OCI-LY3 (cell line): ENCODE measurements at regions not wholly inside any gene's neighbourhood (a gene's known extent, or its start where the extent isn't known, plus 50 kb on each side); places are given as distances from the start of the nearest gene placed in this dataset.

Experiments
- H2AFZ ChIP-seq: fragments of 200-600, 300-600 bp; shearing (Covaris generic); 2 replicates; pipeline ENCODE4 v1.6.0; 2014; ENCODE audit warnings: antibody characterized with exemption, low read depth, low read length
- H3K27ac ChIP-seq: fragments of 200-600, 300-600 bp; sonication (generic); 2 replicates; pipeline ENCODE4 v1.5.1; 2014; ENCODE audit warnings: mild to moderate bottlenecking, low read length, moderate library complexity, mixed read lengths
- H3K27me3 ChIP-seq: fragments of 200-600, 300-600 bp; sonication (generic); 2 replicates; pipeline ENCODE4 v1.6.1; 2014; ENCODE audit warnings: low read depth, low read length, mixed read lengths
- H3K36me3 ChIP-seq: fragments of 200-600, 300-600 bp; sonication (generic); replicated peaks from 2 replicates; pipeline ENCODE3; 2014; ENCODE audit warnings: low read depth, low read length, mixed read lengths
- H3K4me1 ChIP-seq: fragments of 300-600, 200-600 bp; sonication (generic); 2 replicates; pipeline ENCODE4 v1.6.1; 2014; ENCODE audit warnings: low read length, mixed read lengths
- H3K4me2 ChIP-seq: fragments of 200-600, 300-600 bp; sonication (generic); 2 replicates; pipeline ENCODE4 v1.6.1; 2014; ENCODE audit warnings: low read length, mixed read lengths
- H3K4me3 ChIP-seq: fragments of 300-600, 200-600 bp; sonication (generic); 2 replicates; pipeline ENCODE4 v1.5.1; 2014; ENCODE audit warnings: antibody characterized with exemption, mild to moderate bottlenecking, low read length, moderate library complexity
- H3K79me2 ChIP-seq: fragments of 300-600, 200-600 bp; shearing (Covaris generic); 2 replicates; pipeline ENCODE4 v1.6.1; 2014; ENCODE audit warnings: mild to moderate bottlenecking, low read length, mixed read lengths
- H3K9ac ChIP-seq: fragments of 300-600, 200-600 bp; shearing (Covaris generic); 2 replicates; pipeline ENCODE4 v1.6.0; 2014; ENCODE audit warnings: mild to moderate bottlenecking, low read length, moderate library complexity
- H3K9me3 ChIP-seq: fragments of 200-600, 300-600 bp; shearing (Covaris generic); 2 replicates; pipeline ENCODE4 v1.6.1; 2014; ENCODE audit warnings: low read length, mixed read lengths; ENCODE audit not compliant: insufficient read depth
- H4K20me1 ChIP-seq: fragments of 200-600, 300-600 bp; sonication (generic); 2 replicates; pipeline ENCODE4 v1.6.1; 2016; ENCODE audit warnings: low read length, mixed read lengths; ENCODE audit not compliant: insufficient read depth
- EZH2phosphoT487 ChIP-seq: fragments of 200-600 bp; shearing (Covaris generic); IDR thresholded peaks from 2 replicates; pipeline ENCODE4 v1.6.1; 2018; ENCODE audit warnings: antibody characterized with exemption, mixed run types, low read depth
- TF ChIP-seq, protein P1 (sequence below): fragments of 200-600, 300-600 bp; sonication (generic); IDR thresholded peaks from 2 replicates; pipeline ENCODE4 v1.5.1; 2014; ENCODE audit warnings: antibody characterized with exemption, low read length, low read depth

DNA sequence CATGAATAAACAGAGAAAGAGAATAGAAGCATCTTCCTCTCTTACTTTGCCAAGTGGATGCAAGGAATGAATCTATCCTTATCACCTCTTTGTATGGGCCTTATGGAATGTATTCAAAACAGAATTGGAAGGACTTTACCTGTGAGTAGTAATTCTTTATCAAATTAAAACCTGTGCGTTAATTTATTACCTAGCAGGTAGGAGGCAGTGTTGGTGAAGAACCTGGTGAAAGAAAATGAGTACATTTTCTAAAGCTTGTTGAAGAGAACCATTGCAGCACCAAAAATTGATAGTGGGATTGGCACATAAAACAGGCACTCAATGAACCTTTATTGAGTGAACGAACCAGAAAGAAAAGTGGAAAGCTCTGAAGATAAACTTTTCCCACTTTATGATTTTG lies 1302.1 kb upstream of the CELF4 start:
- TF ChIP-seq EZH2phosphoT487, result no peak
- TF ChIP-seq, protein P1, sequence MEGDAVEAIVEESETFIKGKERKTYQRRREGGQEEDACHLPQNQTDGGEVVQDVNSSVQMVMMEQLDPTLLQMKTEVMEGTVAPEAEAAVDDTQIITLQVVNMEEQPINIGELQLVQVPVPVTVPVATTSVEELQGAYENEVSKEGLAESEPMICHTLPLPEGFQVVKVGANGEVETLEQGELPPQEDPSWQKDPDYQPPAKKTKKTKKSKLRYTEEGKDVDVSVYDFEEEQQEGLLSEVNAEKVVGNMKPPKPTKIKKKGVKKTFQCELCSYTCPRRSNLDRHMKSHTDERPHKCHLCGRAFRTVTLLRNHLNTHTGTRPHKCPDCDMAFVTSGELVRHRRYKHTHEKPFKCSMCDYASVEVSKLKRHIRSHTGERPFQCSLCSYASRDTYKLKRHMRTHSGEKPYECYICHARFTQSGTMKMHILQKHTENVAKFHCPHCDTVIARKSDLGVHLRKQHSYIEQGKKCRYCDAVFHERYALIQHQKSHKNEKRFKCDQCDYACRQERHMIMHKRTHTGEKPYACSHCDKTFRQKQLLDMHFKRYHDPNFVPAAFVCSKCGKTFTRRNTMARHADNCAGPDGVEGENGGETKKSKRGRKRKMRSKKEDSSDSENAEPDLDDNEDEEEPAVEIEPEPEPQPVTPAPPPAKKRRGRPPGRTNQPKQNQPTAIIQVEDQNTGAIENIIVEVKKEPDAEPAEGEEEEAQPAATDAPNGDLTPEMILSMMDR, result no peak
- Histone ChIP-seq H3K79me2 (no peaks in the 10 kb centered on the region), H3K27me3 (no peaks in the 10 kb centered on the region), H3K9ac (no peak overlapping the region), H3K9me3 (no peaks in the 10 kb centered on the region), H4K20me1 (no peaks in the 10 kb centered on the region), H3K4me1 (no peaks in the 10 kb centered on the region), H3K36me3 (no peaks in the 10 kb centered on the region), H3K4me3 (no peak overlapping the region), H3K4me2 (no peak overlapping the region), H3K27ac (no peak overlapping the region), H2AFZ (no peak overlapping the region)

GRCh38 chr18:38851526-38851925 lies 1285.9 kb upstream of the CELF4 start:
- Histone ChIP-seq H3K9me3 (no peaks in the 10 kb centered on the region), H3K9ac (no peak overlapping the region), H3K79me2 (no peaks in the 10 kb centered on the region), H3K4me1 (peaks cover 6% of the 10 kb centered on the region; the same call in 1 of the 2 replicates), H3K27me3 (no peaks in the 10 kb centered on the region), H3K4me3 (no peak overlapping the region), H3K27ac (no peak overlapping the region), H3K4me2 (no peak overlapping the region), H4K20me1 (no peaks in the 10 kb centered on the region), H3K36me3 (peaks cover 3% of the 10 kb centered on the region), H2AFZ (no peak overlapping the region)
- TF ChIP-seq EZH2phosphoT487, result no peak
- TF ChIP-seq, protein P1, result no peak

GRCh38 chr18:38847326-38847725 lies 1281.7 kb upstream of the CELF4 start:
- TF ChIP-seq, protein P1, result no peak
- no peak for TF ChIP-seq EZH2phosphoT487
- H3K36me3 ChIP-seq, result no peaks in the 10 kb centered on the region

GRCh38 chr18:38843291-38843690 lies 1277.7 kb upstream of the CELF4 start:
- Histone ChIP-seq H3K36me3 (no peaks in the 10 kb centered on the region), H3K4me2 (no peak overlapping the region), H2AFZ (no peak overlapping the region), H3K27ac (no peak overlapping the region), H3K79me2 (no peaks in the 10 kb centered on the region), H3K27me3 (no peaks in the 10 kb centered on the region), H4K20me1 (no peaks in the 10 kb centered on the region), H3K4me1 (no peaks in the 10 kb centered on the region), H3K9ac (no peak overlapping the region), H3K9me3 (no peaks in the 10 kb centered on the region), H3K4me3 (no peak overlapping the region)
- no peak for TF ChIP-seq EZH2phosphoT487
- TF ChIP-seq, protein P1, result no peak

More at GRCh38 chr18:38847326-38847725, 1281.7 kb upstream of the CELF4 start:
- no peak overlapping the region for H3K9ac ChIP-seq
- H3K4me3 ChIP-seq, result no peak overlapping the region
- no peaks in the 10 kb centered on the region for H3K27me3 ChIP-seq
- H3K27ac ChIP-seq, result no peak overlapping the region
- no peaks in the 10 kb centered on the region for H3K4me1 ChIP-seq
- no peaks in the 10 kb centered on the region for H4K20me1 ChIP-seq
- H3K4me2 ChIP-seq, result no peak overlapping the region
- no peak overlapping the region for H2AFZ ChIP-seq
- H3K79me2 ChIP-seq, result no peaks in the 10 kb centered on the region
- H3K9me3 ChIP-seq, result no peaks in the 10 kb centered on the region
